A549 (cell line): ENCODE measurements at regions not wholly inside any gene's neighbourhood (a gene's known extent, or its start where the extent isn't known, plus 50 kb on each side); places are given as distances from the start of the nearest gene placed in this dataset.

ENCODE experiments used
- BHLHE40 ChIP-seq: IDR thresholded peaks from 2 replicates; pipeline ENCODE4 v1.6.1; 2012; ENCODE audit warnings: low read depth, low read length, inconsistent platforms
- CTCF ChIP-seq: fragments of >200 bp; sonication (Bioruptor Twin); formaldehyde crosslinking; IDR thresholded peaks from 3 replicates; pipeline ENCODE4 v1.5.1; 2016
- EHMT2 ChIP-seq: fragments of 200-600 bp; sonication (generic); IDR thresholded peaks from 2 replicates; pipeline ENCODE4 v1.6.1; 2016; ENCODE audit warnings: antibody characterized with exemption, low read depth, mild to moderate bottlenecking, moderate library complexity
- MAZ ChIP-seq: fragments of 150-350 bp; IDR thresholded peaks from 2 replicates; pipeline ENCODE4 v1.6.1; 2014; ENCODE audit warnings: antibody characterized with exemption, low read depth, low read length, borderline replicate concordance
- POLR2A ChIP-seq: IDR thresholded peaks from 2 replicates; pipeline ENCODE4 v1.6.1; 2012; ENCODE audit warnings: mild to moderate bottlenecking, low read length
- POLR2AphosphoS2 ChIP-seq: conservative IDR thresholded peaks from 2 replicates; pipeline ENCODE4 v1.6.1; 2012; ENCODE audit warnings: low read length, improper control_type of control experiment, inconsistent platforms
- RCOR1 ChIP-seq: fragments of 150-350 bp; IDR thresholded peaks from 2 replicates; pipeline ENCODE4 v1.6.1; 2014; ENCODE audit warnings: antibody characterized with exemption, low read length, low read depth
- RNF2 ChIP-seq: fragments of 200-600 bp; sonication (generic); IDR thresholded peaks from 2 replicates; pipeline ENCODE4 v1.6.1; 2016; ENCODE audit warnings: low read depth, mild to moderate bottlenecking, antibody characterized with exemption, moderate library complexity, borderline replicate concordance
- TP53 ChIP-seq: fragments of 250-450 bp; sonication (Bioruptor Pico); IDR thresholded peaks from 2 replicates; pipeline ENCODE4 v1.5.0; 2021; ENCODE audit warnings: mild to moderate bottlenecking, moderate library complexity
- USF2 ChIP-seq: fragments of 450-650 bp; IDR thresholded peaks from 2 replicates; pipeline ENCODE4 v1.6.1; 2014; ENCODE audit warnings: antibody characterized with exemption
- TF ChIP-seq, protein P1 (sequence below): fragments of 150-350 bp; IDR thresholded peaks from 2 replicates; pipeline ENCODE4 v1.6.1; 2014; ENCODE audit warnings: low read depth, mild to moderate bottlenecking, low read length
- TF ChIP-seq, protein P2 (sequence below): fragments of 200-600 bp; sonication (generic); IDR thresholded peaks from 2 replicates; pipeline ENCODE4 v1.6.1; 2016; ENCODE audit warnings: antibody characterized with exemption, mild to moderate bottlenecking, moderate library complexity

- TF ChIP-seq, protein P1, sequence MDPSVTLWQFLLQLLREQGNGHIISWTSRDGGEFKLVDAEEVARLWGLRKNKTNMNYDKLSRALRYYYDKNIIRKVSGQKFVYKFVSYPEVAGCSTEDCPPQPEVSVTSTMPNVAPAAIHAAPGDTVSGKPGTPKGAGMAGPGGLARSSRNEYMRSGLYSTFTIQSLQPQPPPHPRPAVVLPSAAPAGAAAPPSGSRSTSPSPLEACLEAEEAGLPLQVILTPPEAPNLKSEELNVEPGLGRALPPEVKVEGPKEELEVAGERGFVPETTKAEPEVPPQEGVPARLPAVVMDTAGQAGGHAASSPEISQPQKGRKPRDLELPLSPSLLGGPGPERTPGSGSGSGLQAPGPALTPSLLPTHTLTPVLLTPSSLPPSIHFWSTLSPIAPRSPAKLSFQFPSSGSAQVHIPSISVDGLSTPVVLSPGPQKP: no peak
- no peak for TF ChIP-seq MAZ
- no peak for TF ChIP-seq POLR2A
- no peak for TF ChIP-seq POLR2AphosphoS2
- TF ChIP-seq CTCF: no peak
- TF ChIP-seq, protein P2, sequence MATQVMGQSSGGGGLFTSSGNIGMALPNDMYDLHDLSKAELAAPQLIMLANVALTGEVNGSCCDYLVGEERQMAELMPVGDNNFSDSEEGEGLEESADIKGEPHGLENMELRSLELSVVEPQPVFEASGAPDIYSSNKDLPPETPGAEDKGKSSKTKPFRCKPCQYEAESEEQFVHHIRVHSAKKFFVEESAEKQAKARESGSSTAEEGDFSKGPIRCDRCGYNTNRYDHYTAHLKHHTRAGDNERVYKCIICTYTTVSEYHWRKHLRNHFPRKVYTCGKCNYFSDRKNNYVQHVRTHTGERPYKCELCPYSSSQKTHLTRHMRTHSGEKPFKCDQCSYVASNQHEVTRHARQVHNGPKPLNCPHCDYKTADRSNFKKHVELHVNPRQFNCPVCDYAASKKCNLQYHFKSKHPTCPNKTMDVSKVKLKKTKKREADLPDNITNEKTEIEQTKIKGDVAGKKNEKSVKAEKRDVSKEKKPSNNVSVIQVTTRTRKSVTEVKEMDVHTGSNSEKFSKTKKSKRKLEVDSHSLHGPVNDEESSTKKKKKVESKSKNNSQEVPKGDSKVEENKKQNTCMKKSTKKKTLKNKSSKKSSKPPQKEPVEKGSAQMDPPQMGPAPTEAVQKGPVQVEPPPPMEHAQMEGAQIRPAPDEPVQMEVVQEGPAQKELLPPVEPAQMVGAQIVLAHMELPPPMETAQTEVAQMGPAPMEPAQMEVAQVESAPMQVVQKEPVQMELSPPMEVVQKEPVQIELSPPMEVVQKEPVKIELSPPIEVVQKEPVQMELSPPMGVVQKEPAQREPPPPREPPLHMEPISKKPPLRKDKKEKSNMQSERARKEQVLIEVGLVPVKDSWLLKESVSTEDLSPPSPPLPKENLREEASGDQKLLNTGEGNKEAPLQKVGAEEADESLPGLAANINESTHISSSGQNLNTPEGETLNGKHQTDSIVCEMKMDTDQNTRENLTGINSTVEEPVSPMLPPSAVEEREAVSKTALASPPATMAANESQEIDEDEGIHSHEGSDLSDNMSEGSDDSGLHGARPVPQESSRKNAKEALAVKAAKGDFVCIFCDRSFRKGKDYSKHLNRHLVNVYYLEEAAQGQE: no peak
- no peak for TF ChIP-seq RNF2
- no peak for TF ChIP-seq TP53 (CRISPR knock-in tag)
- TF ChIP-seq RCOR1: no peak
- TF ChIP-seq EHMT2: no peak
- TF ChIP-seq BHLHE40: no peak
- no peak for TF ChIP-seq USF2
Observed at GRCh38 chr2:446963-447530, 159.2 kb upstream of the ALKAL2 start.
